ENCODE measurements at regions not wholly inside any gene's neighbourhood (a gene's known extent, or its start where the extent isn't known, plus 50 kb on each side); places are given as distances from the start of the nearest gene placed in this dataset.
"Not testable (repeated sequence)": the region's sequence is repeated elsewhere in the genome, so short reads cannot be mapped to it uniquely, and the experiment has no call there.

GRCh38 chr12:131575371-131575770, 135.5 kb upstream of the SFSWAP start:
- Histone ChIP-seq H3K9me3 (no peaks in the 10 kb centered on the region), H3K27me3 (peaks cover 7 to 31% (median 21%) of the 10 kb centered on the region in 3 donors)
- no peak for ATAC-seq

GRCh38 chr12:131576734-131577133, 134.2 kb upstream of the SFSWAP start:
- H3K4me1 ChIP-seq; H3K4me3 ChIP-seq; in situ Hi-C loops (cut with MboI; ENCODE audit: low sequenced_read_pairs in 4 of 4); H3K9me3 ChIP-seq; intact Hi-C loops (cut with DNase I; ENCODE audit: low total_unique reads); DNase-seq; ATAC-seq; H3K36me3 ChIP-seq; H3K27ac ChIP-seq: not testable (repeated sequence)
- peaks cover 3 to 27% (median 21%) of the 10 kb centered on the region in 3 donors for H3K27me3 ChIP-seq

More at GRCh38 chr12:131575371-131575770, 135.5 kb upstream of the SFSWAP start:
- Histone ChIP-seq H3K4me3 (no peak overlapping the region), H3K36me3 (no peaks in the 10 kb centered on the region), H3K4me1 (no peaks in the 10 kb centered on the region), H3K27ac (no peak overlapping the region)
- intact Hi-C loops (cut with DNase I; ENCODE audit: low total_unique reads) (no loop called here), in situ Hi-C loops (cut with MboI; ENCODE audit: low sequenced_read_pairs in 4 of 4) (no loop called here)
- DNase-seq: no peak
- TF ChIP-seq CTCF (IDR thresholded peaks at IDR 0.05 in 4 of 5, conservative IDR thresholded peaks at IDR 0.05 in 1 of 5) (no peak), POLR2A (IDR thresholded peaks at IDR 0.05) (no peak)

GRCh38 chr12:131577766-131578165, 133.1 kb upstream of the SFSWAP start:
- Histone ChIP-seq H3K36me3 (no peaks in the 10 kb centered on the region), H3K4me3 (no peak overlapping the region), H3K4me1 (no peaks in the 10 kb centered on the region), H3K27ac (no peak overlapping the region), H3K27me3 (peaks cover 3 to 21% (median 19%) of the 10 kb centered on the region in 3 donors), H3K9me3 (no peaks in the 10 kb centered on the region)
- TF ChIP-seq CTCF (IDR thresholded peaks at IDR 0.05 in 4 of 5, conservative IDR thresholded peaks at IDR 0.05 in 1 of 5): no peak
- TF ChIP-seq POLR2A (IDR thresholded peaks at IDR 0.05): no peak
- intact Hi-C loops (cut with DNase I; ENCODE audit: low total_unique reads) (no loop called here), in situ Hi-C loops (cut with MboI; ENCODE audit: low sequenced_read_pairs in 4 of 4) (no loop called here)
- no peak for ATAC-seq
- no peak for DNase-seq

GRCh38 chr12:131578828-131579470, 131.9 kb upstream of the SFSWAP start:
- in situ Hi-C loops (cut with MboI; ENCODE audit: low sequenced_read_pairs in 4 of 4) (no loop called here), intact Hi-C loops (cut with DNase I; ENCODE audit: low total_unique reads) (no loop called here)
- DNase-seq (no peak), ATAC-seq (no peak)
- no peak overlapping the region for H3K4me3 ChIP-seq
- TF ChIP-seq POLR2A (IDR thresholded peaks at IDR 0.05): no peak
- TF ChIP-seq CTCF (IDR thresholded peaks at IDR 0.05 in 4 of 5, conservative IDR thresholded peaks at IDR 0.05 in 1 of 5): no peak
- peaks cover 0 to 20% (median 16%) of the 10 kb centered on the region in 3 donors for H3K27me3 ChIP-seq
- no peaks in the 10 kb centered on the region for H3K9me3 ChIP-seq
- H3K36me3 ChIP-seq: no peaks in the 10 kb centered on the region
- no peaks in the 10 kb centered on the region for H3K4me1 ChIP-seq
- no peak overlapping the region for H3K27ac ChIP-seq

- H3K36me3 ChIP-seq: no peaks in the 10 kb centered on the region
- H3K27ac ChIP-seq: no peak overlapping the region
- intact Hi-C loops (cut with DNase I; ENCODE audit: low total_unique reads) (no loop called here), in situ Hi-C loops (cut with MboI; ENCODE audit: low sequenced_read_pairs in 4 of 4) (no loop called here)
- peaks cover 0 to 18% (median 15%) of the 10 kb centered on the region in 3 donors for H3K27me3 ChIP-seq
- TF ChIP-seq POLR2A (IDR thresholded peaks at IDR 0.05) (no peak), CTCF (IDR thresholded peaks at IDR 0.05 in 4 of 5, conservative IDR thresholded peaks at IDR 0.05 in 1 of 5) (no peak)
- no peak overlapping the region for H3K4me3 ChIP-seq
- H3K9me3 ChIP-seq: no peaks in the 10 kb centered on the region
- H3K4me1 ChIP-seq: no peaks in the 10 kb centered on the region
- ATAC-seq (no peak), DNase-seq (no peak)
Observed at GRCh38 chr12:131583090-131583712, 127.7 kb upstream of the SFSWAP start.

Data from gastrocnemius medialis (tissue), 4 donors.